ENCODE measurements at regions not wholly inside any gene's neighbourhood (a gene's known extent, or its start where the extent isn't known, plus 50 kb on each side); places are given as distances from the start of the nearest gene placed in this dataset.

DNA sequence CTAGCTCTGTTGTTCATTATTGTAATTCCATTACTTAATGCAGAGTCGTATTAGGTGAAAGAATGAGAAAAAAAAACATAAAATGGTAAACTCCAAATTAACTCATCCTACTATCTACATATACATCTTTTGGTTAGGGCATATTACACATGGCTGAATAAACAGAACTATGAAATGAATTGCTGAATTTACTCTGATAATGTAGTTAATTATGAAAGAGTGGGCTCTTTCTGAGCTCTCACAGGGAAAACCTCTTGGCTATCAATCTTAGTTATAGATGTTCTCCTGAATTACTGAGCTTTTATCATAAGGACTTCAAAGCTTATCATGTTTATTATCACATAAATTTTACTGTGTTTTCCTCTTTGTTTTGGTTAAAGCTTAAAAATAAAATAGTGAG lies 798.5 kb upstream of the MDGA2 start:
- TF ChIP-seq, protein P1, sequence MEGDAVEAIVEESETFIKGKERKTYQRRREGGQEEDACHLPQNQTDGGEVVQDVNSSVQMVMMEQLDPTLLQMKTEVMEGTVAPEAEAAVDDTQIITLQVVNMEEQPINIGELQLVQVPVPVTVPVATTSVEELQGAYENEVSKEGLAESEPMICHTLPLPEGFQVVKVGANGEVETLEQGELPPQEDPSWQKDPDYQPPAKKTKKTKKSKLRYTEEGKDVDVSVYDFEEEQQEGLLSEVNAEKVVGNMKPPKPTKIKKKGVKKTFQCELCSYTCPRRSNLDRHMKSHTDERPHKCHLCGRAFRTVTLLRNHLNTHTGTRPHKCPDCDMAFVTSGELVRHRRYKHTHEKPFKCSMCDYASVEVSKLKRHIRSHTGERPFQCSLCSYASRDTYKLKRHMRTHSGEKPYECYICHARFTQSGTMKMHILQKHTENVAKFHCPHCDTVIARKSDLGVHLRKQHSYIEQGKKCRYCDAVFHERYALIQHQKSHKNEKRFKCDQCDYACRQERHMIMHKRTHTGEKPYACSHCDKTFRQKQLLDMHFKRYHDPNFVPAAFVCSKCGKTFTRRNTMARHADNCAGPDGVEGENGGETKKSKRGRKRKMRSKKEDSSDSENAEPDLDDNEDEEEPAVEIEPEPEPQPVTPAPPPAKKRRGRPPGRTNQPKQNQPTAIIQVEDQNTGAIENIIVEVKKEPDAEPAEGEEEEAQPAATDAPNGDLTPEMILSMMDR (IDR thresholded peaks at IDR 0.05) = no peak
- TF ChIP-seq ZFX (IDR thresholded peaks at IDR 0.05; ENCODE audit: borderline replicate concordance) = no peak

Measured in 22Rv1 (cell line).